NOMO-1 (cell line): ENCODE measurements at regions not wholly inside any gene's neighbourhood (a gene's known extent, or its start where the extent isn't known, plus 50 kb on each side); places are given as distances from the start of the nearest gene placed in this dataset.
"Not testable (repeated sequence)": the region's sequence is repeated elsewhere in the genome, so short reads cannot be mapped to it uniquely, and the experiment has no call there.

Source experiments
- DNase-seq, 2 experiments: peaks; one replicate each; lab custom pipeline; 2025; ENCODE audit not compliant: unreplicated experiment in 2 of 2; lab: John Stamatoyannopoulos, UW

GRCh38 chr9:129547063-129547462 lies 73.8 kb downstream of the C9orf50 start:
- no peak for DNase-seq

GRCh38 chr9:129545876-129546275 lies 75.0 kb downstream of the C9orf50 start:
- not testable (repeated sequence) for DNase-seq

GRCh38 chr9:129544761-129545160 lies 76.1 kb downstream of the C9orf50 start:
- no peak for DNase-seq

- DNase-seq: peak in 1 of 2 experiments; percentile 6
These were observed 78.2 kb downstream of the C9orf50 start for GRCh38 chr9:129542741-129543140.

- no peak for DNase-seq
These were observed 79.6 kb downstream of the C9orf50 start for GRCh38 chr9:129541270-129541669.

- DNase-seq: no peak
These were observed 81.5 kb downstream of the C9orf50 start for GRCh38 chr9:129539446-129539845.

GRCh38 chr9:129531860-129532402 lies 89.0 kb downstream of the C9orf50 start:
- not testable (repeated sequence) for DNase-seq

GRCh38 chr9:129527955-129528354 lies 92.9 kb downstream of the C9orf50 start:
- DNase-seq: not testable (repeated sequence)

GRCh38 chr9:129525656-129526196 lies 95.2 kb downstream of the C9orf50 start:
- no peak for DNase-seq

- DNase-seq: no peak
These were observed 96.2 kb downstream of the C9orf50 start for GRCh38 chr9:129524582-129525270.

- no peak for DNase-seq
These were observed 96.8 kb downstream of the C9orf50 start for GRCh38 chr9:129523943-129524581.

- DNase-seq: no peak
These were observed 98.5 kb downstream of the C9orf50 start for GRCh38 chr9:129522351-129522750.

GRCh38 chr9:129520082-129520481 lies 100.8 kb downstream of the C9orf50 start:
- no peak for DNase-seq

- no peak for DNase-seq
These were observed 102.8 kb downstream of the C9orf50 start for GRCh38 chr9:129518074-129518473.

GRCh38 chr9:129517006-129517405 lies 103.9 kb downstream of the C9orf50 start:
- no peak for DNase-seq

GRCh38 chr9:129514891-129515290 lies 106.0 kb downstream of the C9orf50 start:
- DNase-seq: no peak

GRCh38 chr9:129514497-129514867 lies 106.4 kb downstream of the C9orf50 start:
- DNase-seq: no peak

GRCh38 chr9:129513856-129514496 lies 106.9 kb downstream of the C9orf50 start:
- DNase-seq: no peak

- no peak for DNase-seq
These were observed 107.6 kb downstream of the C9orf50 start for GRCh38 chr9:129513282-129513681.

- DNase-seq: no peak
These were observed 109.5 kb downstream of the C9orf50 start for GRCh38 chr9:129511285-129511900.

GRCh38 chr9:129509533-129509928 lies 111.4 kb downstream of the C9orf50 start:
- no peak for DNase-seq
